GM21390 (cell line): ENCODE measurements at regions not wholly inside any gene's neighbourhood (a gene's known extent, or its start where the extent isn't known, plus 50 kb on each side); places are given as distances from the start of the nearest gene placed in this dataset.
"Not testable (repeated sequence)": the region's sequence is repeated elsewhere in the genome, so short reads cannot be mapped to it uniquely, and the experiment has no call there.

ENCODE experiments used
- ATAC-seq: cut with Tn5 transposase; IDR thresholded peaks from one replicate; pipeline ENCODE4 v1.9.1; 2021; ENCODE audit not compliant: unreplicated experiment

GRCh38 chr15:39016706-39017105 lies 452.1 kb upstream of the RASGRP1 start:
- ATAC-seq = no peak

DNA sequence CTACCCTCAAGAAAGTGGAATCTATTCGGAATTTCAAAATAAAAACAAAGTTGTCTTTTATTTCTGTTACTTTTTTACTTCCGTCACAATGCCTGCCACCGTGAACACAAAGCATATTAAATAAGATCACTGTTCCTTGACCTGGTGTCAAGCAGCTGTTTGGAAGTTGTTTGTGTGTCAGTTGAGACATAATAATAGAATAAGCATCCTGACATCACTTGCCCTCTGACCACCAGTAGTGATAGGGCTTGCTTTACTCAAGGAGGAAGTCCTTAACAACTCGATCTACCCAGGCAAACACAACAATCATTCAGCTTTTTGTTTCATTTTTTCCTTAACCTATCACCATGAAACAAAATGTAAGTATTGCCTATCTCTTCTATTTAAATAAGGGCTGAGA lies 454.4 kb upstream of the RASGRP1 start:
- ATAC-seq = no peak

- no peak for ATAC-seq
Measured at GRCh38 chr15:39021341-39021740, 456.7 kb upstream of the RASGRP1 start.

- no peak for ATAC-seq
Measured at GRCh38 chr15:39022532-39023305, 458.1 kb upstream of the RASGRP1 start.

- ATAC-seq = no peak
Measured at GRCh38 chr15:39025321-39025720, 460.7 kb upstream of the RASGRP1 start.

DNA sequence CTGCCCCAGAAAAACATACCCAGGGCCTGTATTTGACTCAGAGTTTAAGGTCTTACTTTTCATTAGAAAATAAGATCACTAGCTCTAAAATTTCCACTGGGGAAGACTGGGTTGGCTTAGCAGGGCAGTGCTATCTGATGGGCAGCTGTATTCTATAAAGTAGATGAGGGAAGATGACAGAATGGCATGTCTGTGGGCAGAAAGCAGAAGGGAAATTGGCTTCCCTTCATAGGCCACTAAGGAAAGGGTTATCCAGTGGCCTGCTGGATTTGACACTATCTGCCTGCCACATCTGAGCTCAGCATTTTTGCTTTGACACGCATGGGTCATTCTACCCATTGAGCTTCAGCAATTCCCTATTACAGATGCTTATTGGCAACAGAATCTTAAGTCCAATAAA lies 461.3 kb upstream of the RASGRP1 start:
- ATAC-seq = no peak

DNA sequence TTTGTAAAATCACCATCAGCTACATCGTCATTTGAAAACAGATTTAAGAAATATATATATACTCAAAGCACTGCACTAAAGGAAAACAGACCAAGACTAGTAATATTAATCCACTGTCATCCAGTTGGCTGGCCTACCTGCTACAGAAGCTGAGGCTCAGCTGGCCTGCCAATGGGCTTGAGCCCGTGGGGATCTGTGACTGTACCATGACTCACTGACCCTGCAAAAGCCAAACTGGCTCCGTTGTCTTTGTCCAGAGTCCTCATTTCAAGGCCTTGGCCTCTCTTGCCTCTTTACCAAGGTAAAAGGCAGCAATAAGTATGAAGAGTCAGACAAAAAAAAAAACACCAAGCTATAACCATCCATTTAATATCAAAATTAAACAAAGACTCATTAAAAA lies 463.5 kb upstream of the RASGRP1 start:
- no peak for ATAC-seq

- no peak for ATAC-seq
Measured at GRCh38 chr15:39029741-39030140, 465.1 kb upstream of the RASGRP1 start.

DNA sequence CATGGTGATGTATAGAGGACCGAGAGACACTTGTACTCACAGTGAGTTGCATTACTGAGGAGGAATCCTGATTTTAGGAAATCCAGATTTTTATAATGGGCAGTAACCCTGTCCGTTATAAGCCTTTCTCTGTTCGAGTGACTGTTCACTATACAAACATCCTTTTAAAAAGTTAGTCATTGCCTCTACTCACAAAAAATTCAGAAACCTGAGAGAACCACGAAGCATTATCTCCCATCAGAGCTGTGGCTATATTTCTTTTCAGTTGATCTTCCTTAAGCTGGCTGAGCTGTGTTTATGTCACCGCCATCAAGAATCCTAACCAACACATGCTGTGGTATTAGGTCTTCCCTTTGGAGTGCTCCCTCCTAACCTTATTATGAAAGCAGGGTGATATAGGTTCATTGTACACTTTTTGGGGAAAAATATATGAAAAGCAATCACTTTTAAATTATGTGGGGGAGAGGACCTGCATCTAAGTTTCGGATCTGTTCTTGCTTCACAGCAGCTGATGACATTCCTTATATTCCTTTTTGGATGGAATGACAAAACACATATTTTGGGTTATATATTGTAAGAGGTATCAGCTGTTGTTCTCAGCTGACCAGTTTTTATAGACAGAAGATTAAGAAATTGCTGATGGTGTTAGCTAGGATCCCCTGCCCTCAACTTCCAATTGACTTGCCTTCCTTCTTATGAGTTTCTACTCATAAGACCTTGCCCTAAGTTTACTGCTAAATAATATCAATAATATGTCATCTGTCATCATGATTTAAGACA lies 465.9 kb upstream of the RASGRP1 start:
- no peak for ATAC-seq

DNA sequence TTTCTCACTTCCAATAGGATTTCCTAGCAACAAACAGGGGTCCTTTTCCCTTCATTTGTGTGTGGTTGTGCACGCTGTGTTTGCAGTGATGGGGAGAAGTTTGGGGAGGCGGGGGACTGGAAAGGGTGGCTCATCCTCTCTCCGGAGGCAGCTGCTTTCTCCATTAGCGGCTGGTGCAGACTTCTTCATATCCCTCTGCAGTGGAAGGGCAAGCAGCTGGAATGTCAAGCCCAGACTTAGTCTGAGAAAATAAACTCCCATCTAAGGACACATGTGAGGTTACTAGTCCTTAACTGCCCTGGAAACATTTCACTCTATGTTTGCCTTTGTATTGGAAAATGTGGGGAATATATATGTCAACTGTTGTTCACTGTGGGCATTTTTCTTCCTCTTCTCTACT lies 467.0 kb upstream of the RASGRP1 start:
- ATAC-seq = no peak

DNA sequence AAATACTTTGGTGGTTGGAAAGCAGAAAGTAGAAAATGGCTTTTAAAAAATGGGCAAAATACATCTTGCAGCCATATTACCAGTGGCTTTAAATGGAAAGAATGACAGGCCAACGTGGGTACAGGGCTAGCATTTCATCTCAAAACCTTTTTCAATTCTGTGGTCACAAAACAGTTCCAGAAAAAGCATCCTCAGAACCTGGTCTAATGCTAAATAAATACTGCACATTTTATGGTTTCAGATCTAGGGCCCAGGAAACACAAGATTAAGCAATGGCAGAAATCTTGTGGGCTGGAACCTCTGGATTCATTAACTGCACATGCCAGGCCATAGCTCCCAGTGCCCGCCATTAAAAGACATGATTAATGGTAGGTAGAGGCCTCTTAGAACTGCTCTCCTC lies 470.2 kb upstream of the RASGRP1 start:
- ATAC-seq = no peak

DNA sequence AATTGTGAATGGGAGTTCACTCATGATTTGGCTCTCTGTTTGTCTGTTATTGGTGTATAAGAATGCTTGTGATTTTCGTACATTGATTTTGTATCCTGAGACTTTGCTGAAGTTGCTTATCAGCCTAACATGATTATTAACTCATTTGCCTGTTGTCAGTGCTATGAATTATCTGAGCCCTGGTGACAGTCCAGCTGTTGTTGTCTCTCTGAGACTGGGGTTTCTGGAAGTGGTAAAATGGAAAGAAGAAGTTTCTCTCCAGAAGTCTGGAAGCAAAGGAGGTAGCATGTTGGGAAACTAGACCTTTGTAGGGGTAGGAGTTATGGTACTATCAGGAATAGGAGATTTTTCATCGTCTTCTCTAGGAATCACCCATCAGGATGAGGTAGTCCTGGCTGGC lies 473.0 kb upstream of the RASGRP1 start:
- not testable (repeated sequence) for ATAC-seq

DNA sequence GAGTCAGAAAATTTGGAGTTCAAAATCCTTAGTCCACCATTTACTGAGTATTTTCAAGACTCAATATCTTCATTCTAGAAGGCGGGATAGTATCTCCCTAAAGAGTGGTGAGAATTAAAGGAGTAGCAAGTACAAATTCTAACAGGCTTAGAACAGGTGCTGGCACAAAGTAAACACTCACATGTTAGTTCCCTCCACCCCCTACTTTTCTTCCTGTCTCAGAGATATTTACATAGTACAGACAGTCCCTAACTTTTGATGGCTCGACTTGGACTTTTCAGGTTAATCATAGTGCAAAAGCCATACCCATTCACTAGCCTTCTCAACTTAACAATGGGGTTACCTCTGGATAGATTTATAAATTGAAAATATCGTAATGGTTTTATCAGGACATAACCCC lies 476.2 kb upstream of the RASGRP1 start:
- no peak for ATAC-seq

DNA sequence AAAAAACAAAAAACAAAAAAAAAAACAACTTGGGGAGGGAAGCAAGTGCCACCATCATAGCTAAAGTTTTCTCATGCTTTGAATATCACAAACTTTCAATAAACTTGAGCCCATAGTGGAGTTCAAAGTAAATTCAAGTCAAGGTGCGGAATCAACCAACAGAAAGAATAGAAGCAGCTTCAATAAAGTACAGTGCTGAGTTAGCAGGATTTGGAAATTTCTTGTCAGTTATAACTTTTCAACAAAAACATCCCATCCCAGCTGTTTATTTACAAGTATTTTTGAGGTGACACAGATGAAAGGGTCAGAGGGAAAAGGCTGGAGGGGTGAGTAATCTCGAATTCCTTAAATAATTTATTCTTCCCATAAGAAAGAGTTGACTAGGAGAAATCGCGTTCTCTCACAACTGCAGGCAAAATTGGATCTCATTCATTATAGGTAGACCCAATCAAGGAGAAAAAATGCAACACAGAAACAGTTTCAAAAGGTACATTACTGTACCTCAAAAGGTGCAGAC lies 477.4 kb upstream of the RASGRP1 start:
- ATAC-seq = no peak

- no peak for ATAC-seq
Measured at GRCh38 chr15:39051626-39052322, 487.2 kb upstream of the RASGRP1 start.

- ATAC-seq = no peak
Measured at GRCh38 chr15:39052323-39052705, 487.7 kb upstream of the RASGRP1 start.

GRCh38 chr15:39053480-39053879 lies 488.9 kb upstream of the RASGRP1 start:
- ATAC-seq = no peak

DNA sequence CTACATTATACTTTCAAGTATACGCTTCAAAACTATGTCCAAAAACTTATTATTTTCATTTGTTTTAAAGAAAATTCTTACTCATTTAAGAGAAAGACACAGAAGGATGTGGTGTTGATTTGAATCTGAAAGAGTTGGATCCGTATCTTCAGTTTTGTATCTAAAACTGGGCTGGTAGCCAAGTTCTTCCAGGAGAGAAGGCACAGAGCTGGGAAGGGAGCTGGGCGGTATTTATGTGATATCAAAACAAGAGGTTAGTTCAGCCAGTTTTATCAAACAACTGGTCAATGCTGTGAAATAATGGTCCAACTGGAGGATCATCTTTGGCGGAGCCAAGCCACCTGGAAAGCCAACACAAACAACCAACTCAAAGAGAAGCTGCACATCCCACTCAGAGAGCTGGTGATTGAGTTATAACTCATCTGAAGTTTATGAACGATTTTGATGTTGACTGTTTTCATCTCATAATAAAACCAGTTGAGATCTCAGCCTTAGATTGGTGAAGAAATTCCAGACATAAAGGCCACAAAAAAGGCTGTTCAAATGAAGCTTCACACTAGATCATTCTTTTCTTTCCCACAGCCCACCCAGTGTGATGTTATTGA lies 489.6 kb upstream of the RASGRP1 start:
- ATAC-seq = no peak

DNA sequence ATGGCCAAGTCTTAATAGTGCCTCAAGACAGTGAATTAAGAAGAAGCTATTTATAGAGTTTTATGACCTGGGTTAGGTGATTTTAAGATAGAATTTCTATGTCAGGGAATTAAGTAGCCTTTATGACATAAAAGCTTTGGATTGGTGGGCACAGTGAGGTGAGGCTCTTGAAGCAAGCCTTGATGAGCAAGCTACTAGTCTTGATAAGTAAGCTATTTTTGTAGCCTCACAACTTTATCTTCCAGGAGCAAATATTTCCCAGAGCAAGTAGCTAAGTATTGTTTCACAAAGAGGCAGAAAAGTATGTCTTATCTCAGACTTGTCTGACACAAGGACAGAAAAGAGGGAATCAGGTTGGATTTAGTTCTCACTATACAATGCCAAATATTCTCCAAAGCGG lies 491.7 kb upstream of the RASGRP1 start:
- no peak for ATAC-seq

DNA sequence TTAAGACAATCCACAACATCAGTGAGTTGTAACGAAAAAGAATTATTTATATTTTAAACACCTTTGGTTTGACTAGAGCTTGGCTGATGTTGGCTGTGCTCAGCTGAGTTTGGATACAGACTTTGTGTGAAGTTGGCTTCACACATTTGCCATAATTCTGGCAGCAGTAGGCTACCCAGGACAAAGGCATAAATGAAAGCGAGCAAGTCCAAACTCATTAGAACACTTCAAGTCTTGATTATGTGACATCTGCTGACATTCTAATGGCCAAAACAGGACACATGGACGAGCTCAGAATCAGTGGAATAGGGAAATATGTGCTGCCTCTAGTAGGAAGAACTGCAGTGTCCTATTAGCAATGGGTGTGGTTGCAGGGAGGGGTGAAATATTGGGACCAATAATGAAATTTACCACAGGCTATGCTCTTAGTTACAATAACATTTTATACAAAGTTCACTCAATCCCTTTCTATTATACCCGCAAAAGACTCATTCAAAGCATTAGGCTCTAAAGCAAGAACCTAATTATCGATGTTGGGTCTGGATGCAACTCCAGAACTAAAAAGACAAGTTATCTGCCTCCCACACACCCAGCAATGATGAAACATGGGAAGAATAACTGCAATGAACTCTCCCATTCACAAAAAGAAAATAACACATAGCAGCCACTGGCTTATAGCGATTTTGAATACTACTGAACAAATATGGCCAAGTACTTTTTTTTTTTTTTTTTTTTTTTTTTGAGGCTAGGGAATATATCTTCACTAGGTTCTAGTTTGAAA lies 493.9 kb upstream of the RASGRP1 start:
- ATAC-seq = no peak

DNA sequence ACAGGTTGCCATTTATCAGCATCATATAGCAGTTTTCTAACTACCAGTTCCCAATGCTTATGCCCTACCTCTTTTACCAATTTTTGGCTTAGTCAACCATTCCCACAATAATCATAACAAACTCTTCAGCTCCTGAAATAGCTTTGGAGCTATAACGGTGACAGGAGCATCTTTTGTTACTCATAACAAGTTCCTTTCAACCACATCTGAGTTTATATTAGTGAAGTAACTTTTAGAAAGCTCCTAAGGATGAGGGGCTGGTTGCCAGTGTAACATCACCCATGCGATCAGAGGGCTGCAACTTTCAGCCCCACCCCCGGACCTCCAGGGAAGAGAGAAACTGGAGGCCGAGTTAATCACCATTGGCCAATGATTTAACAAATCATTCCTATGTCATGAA lies 495.3 kb upstream of the RASGRP1 start:
- ATAC-seq = no peak
